SU-DHL-6 (cell line): ENCODE measurements at regions not wholly inside any gene's neighbourhood (a gene's known extent, or its start where the extent isn't known, plus 50 kb on each side); places are given as distances from the start of the nearest gene placed in this dataset.

Experiments
- H2AFZ ChIP-seq: fragments of 200-600 bp; sonication (generic); 2 replicates; pipeline ENCODE4 v1.6.1; 2014; ENCODE audit warnings: low read depth, mild to moderate bottlenecking, moderate library complexity, mixed read lengths, antibody characterized with exemption, low read length; ENCODE audit not compliant: severe bottlenecking
- H3F3A ChIP-seq: fragments of 200-600 bp; shearing (Covaris generic); 2 replicates; pipeline ENCODE4 v1.6.0; 2016; ENCODE audit warnings: antibody characterized with exemption, mild to moderate bottlenecking; ENCODE audit not compliant: insufficient read depth
- H3K27ac ChIP-seq: fragments of 200-600 bp; sonication (generic); 2 replicates; pipeline ENCODE4 v1.5.1; 2016; ENCODE audit warnings: low read depth, mild to moderate bottlenecking, low read length, moderate library complexity, mixed read lengths
- H3K27me3 ChIP-seq: fragments of 200-600 bp; sonication (generic), shearing (Covaris generic); 2 replicates; pipeline ENCODE4 v1.6.0; 2014; ENCODE audit warnings: mild to moderate bottlenecking, low read length
- H3K36me3 ChIP-seq: fragments of 200-600 bp; sonication (generic); 2 replicates; pipeline ENCODE4 v1.6.1; 2014; ENCODE audit warnings: mild to moderate bottlenecking, low read length, mixed read lengths
- H3K4me2 ChIP-seq: fragments of 300-600, 200-600 bp; shearing (Covaris generic), sonication (generic); 2 replicates; pipeline ENCODE4 v1.6.0; 2014; ENCODE audit warnings: low read length, low read depth, mild to moderate bottlenecking; ENCODE audit not compliant: poor library complexity, severe bottlenecking
- H3K4me3 ChIP-seq: fragments of 200-600 bp; sonication (generic); 2 replicates; pipeline ENCODE4 v1.5.1; 2014; ENCODE audit warnings: antibody characterized with exemption, low read length, mild to moderate bottlenecking, mixed read lengths; ENCODE audit not compliant: insufficient read depth, poor library complexity, severe bottlenecking
- H3K79me2 ChIP-seq: fragments of 200-600 bp; sonication (generic); 2 replicates; pipeline ENCODE4 v1.6.1; 2014; ENCODE audit warnings: mild to moderate bottlenecking, low read length, moderate library complexity; ENCODE audit not compliant: insufficient read depth
- H3K9ac ChIP-seq: fragments of 200-600 bp; sonication (generic); 2 replicates; pipeline ENCODE4 v1.7.0; 2014; ENCODE audit warnings: mild to moderate bottlenecking, low read length
- H3K9me2 ChIP-seq: fragments of 200-600 bp; sonication (generic); replicated peaks from 2 replicates; pipeline ENCODE4 v1.6.1; 2014; ENCODE audit warnings: low read length; ENCODE audit not compliant: insufficient read depth
- H3K9me3 ChIP-seq: fragments of 200-600 bp; sonication (generic); 2 replicates; pipeline ENCODE4 v1.6.1; 2014; ENCODE audit warnings: low read length, mixed read lengths; ENCODE audit not compliant: insufficient read depth
- H4K20me1 ChIP-seq: fragments of 200-600 bp; sonication (generic); 2 replicates; pipeline ENCODE4 v1.6.1; 2014; ENCODE audit warnings: low read depth, mild to moderate bottlenecking, antibody characterized with exemption, low read length, moderate library complexity, mixed read lengths
- TF ChIP-seq, protein P1 (sequence below): fragments of 200-600 bp; sonication (generic); IDR thresholded peaks from one replicate; pipeline ENCODE4 v1.5.1; 2017; ENCODE audit warnings: antibody characterized with exemption, mild to moderate bottlenecking, low read length, moderate library complexity; ENCODE audit not compliant: insufficient read depth, poor library complexity, severe bottlenecking

DNA sequence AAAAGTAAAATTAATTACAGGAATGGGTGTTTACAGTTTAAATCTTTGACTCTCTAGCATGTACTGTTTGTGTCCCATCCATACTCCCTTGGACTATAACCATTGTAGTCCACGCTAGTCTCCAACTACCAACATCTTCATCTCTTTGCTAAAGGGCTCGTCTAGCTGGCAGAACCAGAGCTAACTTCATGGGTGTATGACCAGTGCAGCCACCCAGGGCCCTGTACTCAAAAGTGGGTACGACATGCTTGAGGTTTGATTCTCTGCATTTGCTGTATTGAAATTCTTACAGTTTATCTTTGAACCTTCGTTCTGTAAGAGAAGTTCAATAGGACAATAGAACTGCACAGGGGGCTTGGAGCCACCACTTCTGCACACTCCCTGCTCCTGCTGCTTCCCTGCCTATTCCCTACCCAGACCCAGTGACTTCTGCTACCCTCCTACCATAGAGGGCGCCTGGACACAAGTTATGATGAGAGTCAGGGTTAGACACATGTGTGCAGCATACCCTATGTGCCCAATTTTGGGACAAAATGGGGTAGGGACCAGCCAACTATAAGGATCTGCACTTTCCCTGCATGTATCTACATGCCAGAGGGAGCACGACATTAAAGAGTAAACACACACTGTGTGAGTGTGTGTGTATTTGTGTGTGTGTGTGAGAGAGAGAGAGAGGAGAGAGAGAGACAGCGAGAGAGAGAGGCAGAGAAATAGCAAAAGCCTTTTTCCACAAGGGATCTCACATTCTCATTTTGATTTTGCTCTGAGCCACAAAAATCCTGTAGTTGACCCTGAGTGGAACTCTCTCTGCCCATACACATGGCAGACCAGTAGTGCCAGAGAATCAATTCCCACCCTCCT, 59.0 kb upstream of the NECTIN3 start:
- H3K27ac ChIP-seq, result no peak overlapping the region
- no peaks in the 10 kb centered on the region for H3K9me3 ChIP-seq
- no peaks in the 10 kb centered on the region for H3K9me2 ChIP-seq
- no peaks in the 10 kb centered on the region for H3K79me2 ChIP-seq
- no peaks in the 10 kb centered on the region for H3K27me3 ChIP-seq
- H3K9ac ChIP-seq, result no peak overlapping the region
- no peaks in the 10 kb centered on the region for H4K20me1 ChIP-seq
- no peaks in the 10 kb centered on the region for H3K36me3 ChIP-seq
- no peaks in the 10 kb centered on the region for H3F3A ChIP-seq
- no peak overlapping the region for H3K4me3 ChIP-seq
- no peak overlapping the region for H3K4me2 ChIP-seq
- TF ChIP-seq, protein P1, sequence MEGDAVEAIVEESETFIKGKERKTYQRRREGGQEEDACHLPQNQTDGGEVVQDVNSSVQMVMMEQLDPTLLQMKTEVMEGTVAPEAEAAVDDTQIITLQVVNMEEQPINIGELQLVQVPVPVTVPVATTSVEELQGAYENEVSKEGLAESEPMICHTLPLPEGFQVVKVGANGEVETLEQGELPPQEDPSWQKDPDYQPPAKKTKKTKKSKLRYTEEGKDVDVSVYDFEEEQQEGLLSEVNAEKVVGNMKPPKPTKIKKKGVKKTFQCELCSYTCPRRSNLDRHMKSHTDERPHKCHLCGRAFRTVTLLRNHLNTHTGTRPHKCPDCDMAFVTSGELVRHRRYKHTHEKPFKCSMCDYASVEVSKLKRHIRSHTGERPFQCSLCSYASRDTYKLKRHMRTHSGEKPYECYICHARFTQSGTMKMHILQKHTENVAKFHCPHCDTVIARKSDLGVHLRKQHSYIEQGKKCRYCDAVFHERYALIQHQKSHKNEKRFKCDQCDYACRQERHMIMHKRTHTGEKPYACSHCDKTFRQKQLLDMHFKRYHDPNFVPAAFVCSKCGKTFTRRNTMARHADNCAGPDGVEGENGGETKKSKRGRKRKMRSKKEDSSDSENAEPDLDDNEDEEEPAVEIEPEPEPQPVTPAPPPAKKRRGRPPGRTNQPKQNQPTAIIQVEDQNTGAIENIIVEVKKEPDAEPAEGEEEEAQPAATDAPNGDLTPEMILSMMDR, result no peak
- no peak overlapping the region for H2AFZ ChIP-seq
